Left lung (tissue), 4 donors: ENCODE measurements at regions not wholly inside any gene's neighbourhood (a gene's known extent, or its start where the extent isn't known, plus 50 kb on each side); places are given as distances from the start of the nearest gene placed in this dataset.

Experiments
- ATAC-seq: fragments of 200-7000 bp; cut with Tn5 transposase; one replicate; pipeline ENCODE4 v1.9.1; 2020; ENCODE audit warnings: moderate library complexity
- DNase-seq, 4 donors: peaks; one replicate each; pipeline ENCODE4 v3.0.0-alpha.2; 2013 to 2020
- H3K27ac ChIP-seq, 2 donors: fragments of 200-600 bp; sonication (generic) in 1 of 2; one replicate each; pipeline versions ENCODE4 v1.5.0 to v1.8.0; 2020 to 2021
- H3K27me3 ChIP-seq, 2 donors: fragments of 200-600 bp; sonication (generic) in 1 of 2; one replicate each; pipeline versions ENCODE4 v1.5.0 to v1.8.0; 2020 to 2021
- H3K36me3 ChIP-seq, 2 donors: fragments of 200-600 bp; sonication (generic) in 1 of 2; one replicate each; pipeline versions ENCODE4 v1.5.0 to v1.8.0; 2020 to 2021
- H3K4me1 ChIP-seq, 2 donors: fragments of 200-600 bp; one replicate each; pipeline ENCODE4 v1.8.0; 2021
- H3K4me3 ChIP-seq, 2 donors: fragments of 200-600 bp; sonication (generic) in 1 of 2; one replicate each; pipeline versions ENCODE4 v1.5.0 to v1.8.0; 2020 to 2021; ENCODE audit warnings: mild to moderate bottlenecking in 1 of 2
- H3K9me3 ChIP-seq, 2 donors: fragments of 200-600 bp; sonication (generic) in 1 of 2; one replicate each; pipeline versions ENCODE4 v1.5.0 to v1.8.0; 2020 to 2021
- CTCF ChIP-seq, 2 donors: fragments of 200-600 bp; sonication (generic) in 1 of 2; IDR thresholded peaks; one replicate each; pipeline versions ENCODE4 v1.5.0 to v1.8.0; 2021; ENCODE audit warnings: antibody characterized with exemption in 2 of 2
- intact Hi-C, 2 donors: fragments of 100-400 bp; cut with DNase I; formaldehyde crosslinking; loops; one replicate each; pipeline versions ENCODE4 v1.11.2 to v1.14.2; 2022
- donor health status: DM: no; HTN: yes; CAD: no.
- donor health status: DM: no; HTN: no; CAD: no.

DNA sequence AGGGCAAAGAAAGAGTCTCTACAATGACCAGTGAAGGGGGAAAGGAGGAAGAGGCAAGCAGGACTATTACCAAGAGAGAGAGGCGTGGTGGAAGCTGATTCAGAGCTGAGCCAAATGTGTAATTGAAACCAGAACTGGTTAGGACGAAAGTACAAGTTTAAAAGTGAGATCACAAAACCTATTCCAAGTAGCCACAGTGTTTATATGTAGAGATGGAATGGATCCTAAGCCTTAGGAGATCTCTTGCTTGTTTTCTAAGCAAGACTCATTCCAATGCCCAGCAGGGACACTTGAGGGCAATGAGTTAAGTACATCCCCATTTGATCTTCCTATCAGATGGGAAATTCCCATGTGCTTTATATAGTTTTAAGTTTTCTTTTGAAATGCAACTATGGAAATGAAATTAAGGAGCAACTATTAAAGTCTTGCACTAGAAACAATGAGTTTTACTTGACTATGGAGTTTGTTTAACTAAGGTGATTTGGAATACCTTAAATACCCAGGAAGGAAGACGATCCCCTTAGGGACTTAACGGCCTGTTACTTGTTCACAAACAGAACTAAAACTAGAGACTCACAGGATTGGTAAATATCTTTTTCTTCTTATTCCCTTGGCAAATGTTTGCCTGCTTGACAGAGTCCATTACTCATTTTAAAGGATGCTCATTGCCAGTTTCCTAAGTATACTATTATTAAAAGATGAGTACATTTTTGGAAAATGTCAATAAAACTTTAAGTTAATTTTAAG, 51.1 kb upstream of the SNX2 start:
- Histone ChIP-seq H3K9me3 (no peaks in the 10 kb centered on the region), H3K27ac (no peak overlapping the region), H3K4me3 (no peak overlapping the region), H3K27me3 (no peaks in the 10 kb centered on the region), H3K36me3 (no peaks in the 10 kb centered on the region), H3K4me1 (no peaks in the 10 kb centered on the region)
- ATAC-seq (peak; percentile 37), DNase-seq (no peak)
- intact Hi-C loops, result no loop called here
- TF ChIP-seq CTCF (IDR thresholded peaks at IDR 0.05), result no peak
